NCI-H460 (cell line): ENCODE measurements at regions not wholly inside any gene's neighbourhood (a gene's known extent, or its start where the extent isn't known, plus 50 kb on each side); places are given as distances from the start of the nearest gene placed in this dataset.
"Not testable (repeated sequence)": the region's sequence is repeated elsewhere in the genome, so short reads cannot be mapped to it uniquely, and the experiment has no call there.

Source experiments
- DNase-seq: peaks from one replicate; pipeline ENCODE4 v3.0.0-alpha.2; 2016; ENCODE audit warnings: low read depth; ENCODE audit errors: extremely low read depth

DNA sequence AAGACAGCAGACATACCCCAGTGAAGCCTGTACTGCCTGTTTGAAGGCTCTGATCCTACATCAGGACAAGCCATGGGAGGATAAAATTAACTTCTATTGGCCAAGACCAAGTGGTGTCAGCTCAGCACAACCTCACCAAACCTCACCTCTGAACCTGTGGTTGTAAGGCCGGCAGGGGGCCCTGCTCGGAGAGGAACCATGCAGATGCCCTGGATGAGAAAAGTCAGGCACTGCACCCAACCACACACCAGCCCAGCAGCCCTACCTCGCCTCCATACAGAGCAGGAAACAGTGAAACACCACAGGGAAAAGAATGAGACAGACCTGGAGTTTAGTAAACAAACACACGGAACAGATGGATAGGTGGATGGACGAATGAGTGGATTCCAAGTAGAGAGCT is 70.0 kb upstream of the PAX7 start:
- DNase-seq: no peak

- DNase-seq: no peak
Observed at GRCh38 chr1:18561967-18562366, 68.7 kb upstream of the PAX7 start.

GRCh38 chr1:18564676-18565075 is 66.0 kb upstream of the PAX7 start:
- DNase-seq: no peak

DNA sequence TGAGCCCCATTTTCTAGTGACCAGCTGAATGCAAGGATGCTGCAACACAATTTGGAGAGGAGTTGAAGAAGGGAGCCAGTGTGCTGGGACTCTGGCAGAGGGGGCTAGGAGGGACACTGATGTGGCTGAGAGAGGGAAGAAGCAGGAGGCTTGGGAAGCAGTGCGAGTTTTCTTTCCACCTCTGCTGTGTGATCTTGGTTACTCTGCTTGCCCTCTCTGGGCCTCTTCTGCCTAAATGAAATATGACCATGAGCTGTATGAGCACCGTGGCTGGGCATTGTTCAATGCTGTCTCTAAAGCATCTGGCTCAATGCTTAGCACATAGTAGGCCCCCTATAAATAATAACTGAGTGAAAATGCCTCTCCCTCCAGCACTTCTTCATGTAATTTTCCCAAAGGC is 65.3 kb upstream of the PAX7 start:
- DNase-seq: no peak

- DNase-seq: no peak
Observed at GRCh38 chr1:18568489-18568888, 62.2 kb upstream of the PAX7 start.

GRCh38 chr1:18569251-18569650 is 61.4 kb upstream of the PAX7 start:
- DNase-seq: no peak

GRCh38 chr1:18569811-18570545 is 60.7 kb upstream of the PAX7 start:
- no peak for DNase-seq

DNA sequence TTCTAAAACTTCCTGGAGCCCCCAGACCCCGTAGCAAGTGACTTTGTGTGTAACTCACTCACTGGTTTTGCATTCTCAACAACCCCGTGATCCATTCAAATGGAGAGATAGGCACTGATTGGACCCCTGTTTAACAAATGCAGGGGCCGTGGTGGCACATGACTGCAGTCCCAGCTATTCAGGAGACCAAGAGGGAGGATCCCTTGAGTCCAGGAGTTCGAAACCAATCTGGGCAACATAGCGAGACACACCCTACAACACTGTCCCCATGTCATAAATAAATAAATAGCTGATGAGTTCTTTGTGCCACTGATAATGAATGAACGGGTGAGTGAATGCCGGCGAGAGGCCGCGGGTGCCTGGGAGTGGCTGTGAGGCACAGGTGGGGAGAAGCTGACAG is 59.4 kb upstream of the PAX7 start:
- no peak for DNase-seq

DNA sequence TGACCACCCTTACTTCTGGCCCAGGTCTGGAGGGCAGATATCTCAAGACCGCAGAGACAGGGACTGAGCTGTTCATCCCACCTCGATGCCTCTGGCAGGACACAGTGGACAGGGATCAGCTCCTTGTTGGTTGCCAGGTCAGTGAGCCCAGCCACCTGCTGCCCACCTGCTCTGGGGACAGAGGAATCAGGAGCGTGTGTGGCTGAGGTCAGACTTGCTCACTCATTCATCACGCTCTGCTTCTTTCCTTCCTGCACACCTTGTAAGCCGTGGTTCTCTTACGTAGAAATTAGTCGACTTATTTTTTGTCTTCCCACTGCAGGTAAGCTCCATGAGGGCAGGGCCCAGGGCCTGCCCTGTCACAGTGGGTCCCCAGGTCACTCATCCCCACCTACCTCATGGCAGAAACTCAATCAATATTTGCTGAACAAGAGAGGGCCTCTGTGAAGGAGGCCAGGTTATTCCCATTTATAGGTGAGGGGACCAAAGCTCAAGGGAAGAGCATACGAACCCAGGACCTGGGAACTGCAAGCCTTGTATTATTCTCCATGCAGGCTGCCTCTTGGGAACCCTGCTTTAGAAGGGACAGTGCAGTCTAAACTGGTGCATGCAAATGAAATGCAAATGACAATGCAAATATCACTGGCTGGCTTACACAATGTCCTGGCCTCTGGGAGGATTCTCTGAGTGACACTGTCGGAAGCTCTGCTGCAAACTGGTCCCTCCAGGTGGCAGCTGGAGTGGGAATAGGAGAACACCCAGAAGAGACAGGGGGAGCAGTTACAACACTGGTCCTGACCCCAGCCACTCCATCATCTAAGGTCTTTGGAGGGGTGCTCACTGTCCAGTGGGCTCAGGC is 58.4 kb upstream of the PAX7 start:
- DNase-seq: no peak

DNA sequence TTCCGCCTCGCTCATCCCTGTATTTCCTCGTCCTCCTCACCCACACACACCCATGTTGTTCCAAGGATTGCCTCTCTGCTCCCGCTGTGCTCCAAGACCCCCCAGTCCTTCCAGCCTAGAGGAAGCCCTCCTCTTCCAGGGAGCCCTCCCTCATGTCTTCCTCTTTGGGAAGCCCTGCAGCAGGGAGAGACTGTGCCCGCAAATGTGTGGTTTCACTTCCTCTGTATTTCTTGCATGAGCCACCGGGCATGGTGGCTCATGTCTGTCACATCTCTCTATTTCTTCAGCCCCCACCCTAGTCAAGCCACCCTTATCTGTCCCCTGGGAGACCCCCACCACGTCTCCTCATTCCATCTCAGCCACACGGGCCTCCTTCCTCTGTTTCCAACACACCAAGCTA is 57.5 kb upstream of the PAX7 start:
- no peak for DNase-seq

DNA sequence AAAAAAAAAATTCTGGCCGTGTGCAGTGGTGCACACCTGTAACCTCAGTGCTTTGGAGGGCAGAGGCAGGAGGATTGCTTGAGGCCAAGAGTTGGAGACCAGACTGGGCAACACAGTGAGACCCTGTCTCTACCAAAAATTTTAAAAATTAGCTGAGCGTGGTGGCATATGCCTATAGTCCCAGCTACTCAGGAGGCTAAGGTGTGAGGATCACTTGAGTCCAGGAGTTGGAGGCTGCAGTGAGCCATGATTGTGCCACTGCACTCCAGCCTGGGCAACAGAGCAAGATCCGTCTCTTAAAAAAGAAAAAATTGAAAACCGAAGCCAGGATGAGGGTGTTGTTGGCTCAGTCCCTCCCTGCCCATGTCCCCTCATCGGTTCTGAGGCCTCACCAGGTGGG is 55.9 kb upstream of the PAX7 start:
- no peak for DNase-seq

GRCh38 chr1:18575620-18576019 is 55.0 kb upstream of the PAX7 start:
- DNase-seq: no peak

GRCh38 chr1:18578271-18578670 is 52.4 kb upstream of the PAX7 start:
- DNase-seq: no peak

DNA sequence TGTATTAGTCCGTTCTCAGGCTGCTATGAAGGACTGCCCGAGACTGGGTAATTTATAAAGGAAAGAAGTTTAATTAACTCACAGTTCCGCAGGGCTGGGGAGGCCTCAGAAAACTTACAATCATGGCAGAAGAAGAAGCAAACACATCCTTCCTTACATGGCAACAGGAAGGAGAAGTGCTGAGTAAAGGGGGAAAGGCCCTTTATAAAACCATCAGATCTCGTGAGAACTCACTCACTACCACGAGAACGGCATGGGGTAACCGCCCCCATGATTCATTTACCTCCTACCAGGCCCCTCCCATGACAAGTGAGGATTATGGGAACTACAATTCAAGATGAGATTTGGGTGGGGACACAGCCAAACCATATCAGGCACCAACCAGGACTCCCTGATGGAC is 51.4 kb upstream of the PAX7 start:
- DNase-seq: not testable (repeated sequence)

GRCh38 chr1:18580047-18580446 is 50.6 kb upstream of the PAX7 start:
- DNase-seq: no peak

- DNase-seq: no peak
Observed at GRCh38 chr1:18580691-18581419, 49.8 kb upstream of the PAX7 start.
